ENCODE measurements at regions not wholly inside any gene's neighbourhood (a gene's known extent, or its start where the extent isn't known, plus 50 kb on each side); places are given as distances from the start of the nearest gene placed in this dataset.

- H3K27ac ChIP-seq: no peak overlapping the region
- H3K4me3 ChIP-seq: no peak overlapping the region
- TF ChIP-seq CTCF (IDR thresholded peaks at IDR 0.05): no peak
- DNase-seq (ENCODE audit: low spot score): no peak
These were observed 51.6 kb upstream of the SYN3 start for GRCh38 chr22:33109514-33110430.

- no peak for DNase-seq (ENCODE audit: low spot score)
- Histone ChIP-seq H3K27ac (no peak overlapping the region), H3K4me3 (no peak overlapping the region)
- no peak for TF ChIP-seq CTCF (IDR thresholded peaks at IDR 0.05)
These were observed 49.9 kb upstream of the SYN3 start for GRCh38 chr22:33108037-33108436.

Measured in coronary artery (tissue), 2 donors.